Activated T-cell treated with anti-CD3 and anti-CD28 coated beads, Interleukin-2, amount 50 U/mL, for 72 hours (primary cell): ENCODE measurements at regions not wholly inside any gene's neighbourhood (a gene's known extent, or its start where the extent isn't known, plus 50 kb on each side); places are given as distances from the start of the nearest gene placed in this dataset.

Experiments
- ATAC-seq, 2 donors: fragments of 150-1000 bp; cut with Tn5 transposase; replicated peaks in 1 of 2; 2 replicates each; pipeline ENCODE4 v1.10.0; 2021; ENCODE audit warnings: moderate library complexity in 2 of 2, mild to moderate bottlenecking in 1 of 2
- DNase-seq, 2 donors: peaks; one replicate each; pipeline ENCODE4 v3.0.0; 2021 to 2022; ENCODE audit warnings: mixed read lengths in 1 of 2
- H3K27ac Mint-ChIP-seq: one replicate; pipeline ENCODE4 v1.8.0; 2022; ENCODE audit warnings: mild to moderate bottlenecking, moderate library complexity, mixed read lengths
- H3K27me3 Mint-ChIP-seq: one replicate; pipeline ENCODE4 v1.8.0; 2022; ENCODE audit warnings: low read depth, mixed read lengths
- H3K36me3 Mint-ChIP-seq, 2 donors: one replicate each; pipeline ENCODE4 v1.8.0; 2022; ENCODE audit warnings: mixed read lengths in 2 of 2, mild to moderate bottlenecking in 1 of 2; ENCODE audit not compliant: insufficient read depth in 2 of 2
- H3K4me1 Mint-ChIP-seq: one replicate; pipeline ENCODE4 v1.8.0; 2022; ENCODE audit warnings: low read depth, mixed read lengths
- H3K4me3 Mint-ChIP-seq, 2 donors: one replicate each; pipeline ENCODE4 v1.8.0; 2022; ENCODE audit warnings: mild to moderate bottlenecking in 2 of 2, mixed read lengths in 2 of 2, moderate library complexity in 2 of 2
- H3K9me3 Mint-ChIP-seq, 2 donors: one replicate each; pipeline ENCODE4 v1.8.0; 2022; ENCODE audit warnings: mixed read lengths in 2 of 2

- Mint-ChIP-seq H3K27me3 (no peaks in the 10 kb centered on the region), H3K9me3 (no peaks in the 10 kb centered on the region), H3K4me1 (no peaks in the 10 kb centered on the region)
Observed at GRCh38 chr6:90807791-90808701, 221.2 kb upstream of the MAP3K7 start.

GRCh38 chr6:90805619-90806155, 218.8 kb upstream of the MAP3K7 start:
- Mint-ChIP-seq H3K4me3 (no peak overlapping the region), H3K4me1 (no peaks in the 10 kb centered on the region), H3K27me3 (peaks cover 6% of the 10 kb centered on the region), H3K36me3 (no peaks in the 10 kb centered on the region), H3K9me3 (no peaks in the 10 kb centered on the region), H3K27ac (no peak overlapping the region)
- no peak for ATAC-seq
- no peak for DNase-seq

More at GRCh38 chr6:90807791-90808701, 221.2 kb upstream of the MAP3K7 start:
- no peak overlapping the region for H3K4me3 Mint-ChIP-seq
- DNase-seq (no peak), ATAC-seq (no peak)
- no peaks in the 10 kb centered on the region for H3K36me3 Mint-ChIP-seq
- no peak overlapping the region for H3K27ac Mint-ChIP-seq

GRCh38 chr6:90803956-90804355, 217.1 kb upstream of the MAP3K7 start:
- Mint-ChIP-seq H3K9me3 (no peaks in the 10 kb centered on the region), H3K27me3 (peaks cover 6% of the 10 kb centered on the region), H3K27ac (no peak overlapping the region), H3K4me1 (no peaks in the 10 kb centered on the region), H3K4me3 (no peak overlapping the region), H3K36me3 (no peaks in the 10 kb centered on the region)
- ATAC-seq (no peak), DNase-seq (no peak)

- DNase-seq (no peak), ATAC-seq (no peak)
- no peaks in the 10 kb centered on the region for H3K9me3 Mint-ChIP-seq
- H3K4me3 Mint-ChIP-seq = no peak overlapping the region
- H3K27ac Mint-ChIP-seq = no peak overlapping the region
- H3K36me3 Mint-ChIP-seq = no peaks in the 10 kb centered on the region
- no peaks in the 10 kb centered on the region for H3K4me1 Mint-ChIP-seq
- no peaks in the 10 kb centered on the region for H3K27me3 Mint-ChIP-seq
Observed at GRCh38 chr6:90795078-90795477, 208.2 kb upstream of the MAP3K7 start.

GRCh38 chr6:90793771-90794170, 206.9 kb upstream of the MAP3K7 start:
- no peaks in the 10 kb centered on the region for H3K9me3 Mint-ChIP-seq
- no peak overlapping the region for H3K27ac Mint-ChIP-seq
- no peaks in the 10 kb centered on the region for H3K36me3 Mint-ChIP-seq
- no peaks in the 10 kb centered on the region for H3K27me3 Mint-ChIP-seq
- no peaks in the 10 kb centered on the region for H3K4me1 Mint-ChIP-seq
- DNase-seq = no peak
- ATAC-seq = no peak
- H3K4me3 Mint-ChIP-seq = no peak overlapping the region

- Mint-ChIP-seq H3K4me1 (no peaks in the 10 kb centered on the region), H3K27ac (no peak overlapping the region), H3K36me3 (no peaks in the 10 kb centered on the region), H3K4me3 (no peak overlapping the region), H3K27me3 (peaks cover 4% of the 10 kb centered on the region), H3K9me3 (no peaks in the 10 kb centered on the region)
- ATAC-seq (no peak), DNase-seq (no peak)
Observed at GRCh38 chr6:90790696-90791095, 203.8 kb upstream of the MAP3K7 start.

GRCh38 chr6:90790058-90790457, 203.2 kb upstream of the MAP3K7 start:
- DNase-seq (no peak), ATAC-seq (no peak)
- Mint-ChIP-seq H3K4me1 (no peaks in the 10 kb centered on the region), H3K27me3 (peaks cover 4% of the 10 kb centered on the region), H3K4me3 (no peak overlapping the region), H3K9me3 (no peaks in the 10 kb centered on the region), H3K36me3 (no peaks in the 10 kb centered on the region), H3K27ac (no peak overlapping the region)

GRCh38 chr6:90788781-90789180, 201.9 kb upstream of the MAP3K7 start:
- no peak overlapping the region for H3K4me3 Mint-ChIP-seq
- ATAC-seq (no peak), DNase-seq (no peak)
- no peaks in the 10 kb centered on the region for H3K4me1 Mint-ChIP-seq
- peaks cover 4% of the 10 kb centered on the region for H3K27me3 Mint-ChIP-seq
- no peaks in the 10 kb centered on the region for H3K9me3 Mint-ChIP-seq
- H3K27ac Mint-ChIP-seq = no peak overlapping the region
- H3K36me3 Mint-ChIP-seq = no peaks in the 10 kb centered on the region

- H3K4me1 Mint-ChIP-seq = no peaks in the 10 kb centered on the region
- H3K36me3 Mint-ChIP-seq = no peaks in the 10 kb centered on the region
- H3K27ac Mint-ChIP-seq = no peak overlapping the region
- H3K9me3 Mint-ChIP-seq = no peaks in the 10 kb centered on the region
- no peak overlapping the region for H3K4me3 Mint-ChIP-seq
- H3K27me3 Mint-ChIP-seq = peaks cover 4% of the 10 kb centered on the region
- ATAC-seq = no peak
- no peak for DNase-seq
Observed at GRCh38 chr6:90787446-90787845, 200.6 kb upstream of the MAP3K7 start.

- ATAC-seq = no peak
- no peak for DNase-seq
- Mint-ChIP-seq H3K9me3 (no peaks in the 10 kb centered on the region), H3K27me3 (peaks cover 13% of the 10 kb centered on the region), H3K4me1 (no peaks in the 10 kb centered on the region), H3K4me3 (no peak overlapping the region), H3K36me3 (no peaks in the 10 kb centered on the region), H3K27ac (no peak overlapping the region)
Observed at GRCh38 chr6:90780778-90781177, 193.9 kb upstream of the MAP3K7 start.

GRCh38 chr6:90780141-90780540, 193.3 kb upstream of the MAP3K7 start:
- no peaks in the 10 kb centered on the region for H3K36me3 Mint-ChIP-seq
- no peak for ATAC-seq
- H3K27me3 Mint-ChIP-seq = peaks cover 13% of the 10 kb centered on the region
- DNase-seq = no peak
- no peaks in the 10 kb centered on the region for H3K4me1 Mint-ChIP-seq
- no peaks in the 10 kb centered on the region for H3K9me3 Mint-ChIP-seq
- no peak overlapping the region for H3K4me3 Mint-ChIP-seq
- no peak overlapping the region for H3K27ac Mint-ChIP-seq

- ATAC-seq = no peak
- peaks cover 15% of the 10 kb centered on the region for H3K27me3 Mint-ChIP-seq
- no peak overlapping the region for H3K27ac Mint-ChIP-seq
- H3K4me1 Mint-ChIP-seq = no peaks in the 10 kb centered on the region
- H3K9me3 Mint-ChIP-seq = no peaks in the 10 kb centered on the region
- no peaks in the 10 kb centered on the region for H3K36me3 Mint-ChIP-seq
- H3K4me3 Mint-ChIP-seq = no peak overlapping the region
- DNase-seq = no peak
Observed at GRCh38 chr6:90778417-90779203, 191.7 kb upstream of the MAP3K7 start.

- H3K4me1 Mint-ChIP-seq = no peaks in the 10 kb centered on the region
- no peak for DNase-seq
- no peak for ATAC-seq
- no peak overlapping the region for H3K4me3 Mint-ChIP-seq
- H3K27me3 Mint-ChIP-seq = peaks cover 30% of the 10 kb centered on the region
- H3K9me3 Mint-ChIP-seq = no peaks in the 10 kb centered on the region
- no peak overlapping the region for H3K27ac Mint-ChIP-seq
- H3K36me3 Mint-ChIP-seq = no peaks in the 10 kb centered on the region
Observed at GRCh38 chr6:90770778-90771177, 183.9 kb upstream of the MAP3K7 start.
